Gastrocnemius medialis (tissue), 4 donors: ENCODE measurements at regions not wholly inside any gene's neighbourhood (a gene's known extent, or its start where the extent isn't known, plus 50 kb on each side); places are given as distances from the start of the nearest gene placed in this dataset.

Experiments
- CTCF ChIP-seq, 5 experiments: fragments of 450-650 bp in 3 of 5; fragments of 200-600 bp in 2 of 5; sonication (generic) in 2 of 5; IDR thresholded peaks in 4 of 5; conservative IDR thresholded peaks in 1 of 5; 1 replicate in 4 of 5; 2 replicates in 1 of 5; pipeline ENCODE4 v1.5.1; 2016 to 2019; ENCODE audit warnings: antibody characterized with exemption in 5 of 5, mild to moderate bottlenecking in 3 of 5, moderate library complexity in 3 of 5
- POLR2A ChIP-seq, 2 donors: fragments of 450-650 bp; IDR thresholded peaks; one replicate each; pipeline ENCODE4 v1.6.1; 2017; ENCODE audit warnings: antibody characterized with exemption in 2 of 2, mild to moderate bottlenecking in 2 of 2, moderate library complexity in 2 of 2

DNA sequence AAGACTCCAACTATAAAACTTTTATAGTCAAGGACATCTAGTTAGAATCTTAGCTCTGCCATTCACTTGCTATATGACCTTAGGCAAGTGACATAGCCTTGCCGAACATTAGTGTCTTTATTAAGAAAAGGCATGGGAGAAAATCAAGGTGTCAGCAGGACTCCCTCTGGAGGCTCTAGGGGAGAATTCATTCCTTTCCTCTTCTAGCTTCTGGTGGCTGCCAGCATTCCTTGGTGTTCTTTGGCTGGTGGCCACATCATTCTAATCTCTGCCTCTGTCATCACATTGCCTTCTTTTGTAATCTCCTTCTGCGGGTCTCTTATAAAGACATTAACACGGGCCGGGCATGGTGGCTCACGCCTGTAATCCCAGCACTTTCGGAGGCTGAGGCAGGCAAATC lies 99.8 kb downstream of the PPP1R2C start:
- no peak for TF ChIP-seq CTCF (IDR thresholded peaks at IDR 0.05 in 4 of 5, conservative IDR thresholded peaks at IDR 0.05 in 1 of 5)
- TF ChIP-seq POLR2A (IDR thresholded peaks at IDR 0.05): no peak
